ENCODE measurements at regions not wholly inside any gene's neighbourhood (a gene's known extent, or its start where the extent isn't known, plus 50 kb on each side); places are given as distances from the start of the nearest gene placed in this dataset.

DNA sequence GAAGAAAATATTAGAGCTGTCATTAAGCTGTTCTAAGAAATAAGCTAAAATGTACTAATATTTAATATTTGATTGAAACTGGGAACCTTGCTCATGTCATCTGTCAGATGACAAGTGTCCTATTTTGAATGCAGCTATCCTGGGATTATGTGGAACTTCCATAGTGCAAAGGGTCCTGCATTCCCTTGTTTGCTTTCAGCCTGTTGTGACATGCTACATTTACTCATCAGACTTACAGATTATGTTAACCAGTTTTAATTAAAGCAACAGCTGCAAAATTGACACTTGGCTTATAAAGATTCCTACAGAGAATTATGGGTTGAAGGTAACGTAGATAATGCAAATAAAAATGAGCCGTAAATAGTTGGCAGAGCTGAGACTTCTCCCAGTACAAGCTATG is 458.4 kb upstream of the RGS6 start:
- no peak for TF ChIP-seq POLR2A (IDR thresholded peaks at IDR 0.05; ENCODE audit: low read depth)
- TF ChIP-seq, protein P1, sequence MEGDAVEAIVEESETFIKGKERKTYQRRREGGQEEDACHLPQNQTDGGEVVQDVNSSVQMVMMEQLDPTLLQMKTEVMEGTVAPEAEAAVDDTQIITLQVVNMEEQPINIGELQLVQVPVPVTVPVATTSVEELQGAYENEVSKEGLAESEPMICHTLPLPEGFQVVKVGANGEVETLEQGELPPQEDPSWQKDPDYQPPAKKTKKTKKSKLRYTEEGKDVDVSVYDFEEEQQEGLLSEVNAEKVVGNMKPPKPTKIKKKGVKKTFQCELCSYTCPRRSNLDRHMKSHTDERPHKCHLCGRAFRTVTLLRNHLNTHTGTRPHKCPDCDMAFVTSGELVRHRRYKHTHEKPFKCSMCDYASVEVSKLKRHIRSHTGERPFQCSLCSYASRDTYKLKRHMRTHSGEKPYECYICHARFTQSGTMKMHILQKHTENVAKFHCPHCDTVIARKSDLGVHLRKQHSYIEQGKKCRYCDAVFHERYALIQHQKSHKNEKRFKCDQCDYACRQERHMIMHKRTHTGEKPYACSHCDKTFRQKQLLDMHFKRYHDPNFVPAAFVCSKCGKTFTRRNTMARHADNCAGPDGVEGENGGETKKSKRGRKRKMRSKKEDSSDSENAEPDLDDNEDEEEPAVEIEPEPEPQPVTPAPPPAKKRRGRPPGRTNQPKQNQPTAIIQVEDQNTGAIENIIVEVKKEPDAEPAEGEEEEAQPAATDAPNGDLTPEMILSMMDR (IDR thresholded peaks at IDR 0.05) = no peak

Measured in esophagus muscularis mucosa (tissue), 3 donors.